Fibroblast of pulmonary artery (primary cell): ENCODE measurements at regions not wholly inside any gene's neighbourhood (a gene's known extent, or its start where the extent isn't known, plus 50 kb on each side); places are given as distances from the start of the nearest gene placed in this dataset.

ENCODE experiments used
- DNase-seq: peaks from one replicate; pipeline ENCODE4 v3.0.0-alpha.2; 2010; ENCODE audit warnings: low read depth
- H3K4me3 ChIP-seq: replicated peaks from 2 replicates; pipeline ENCODE4 v1.5.1; 2011; ENCODE audit warnings: low read depth, mild to moderate bottlenecking, control low read depth, low read length, moderate library complexity
- TF ChIP-seq, protein P1 (sequence below): IDR thresholded peaks from 2 replicates; pipeline ENCODE4 v1.5.1; 2011; ENCODE audit warnings: mild to moderate bottlenecking, control low read depth, low read length, inconsistent platforms; ENCODE audit errors: missing control alignments

DNA sequence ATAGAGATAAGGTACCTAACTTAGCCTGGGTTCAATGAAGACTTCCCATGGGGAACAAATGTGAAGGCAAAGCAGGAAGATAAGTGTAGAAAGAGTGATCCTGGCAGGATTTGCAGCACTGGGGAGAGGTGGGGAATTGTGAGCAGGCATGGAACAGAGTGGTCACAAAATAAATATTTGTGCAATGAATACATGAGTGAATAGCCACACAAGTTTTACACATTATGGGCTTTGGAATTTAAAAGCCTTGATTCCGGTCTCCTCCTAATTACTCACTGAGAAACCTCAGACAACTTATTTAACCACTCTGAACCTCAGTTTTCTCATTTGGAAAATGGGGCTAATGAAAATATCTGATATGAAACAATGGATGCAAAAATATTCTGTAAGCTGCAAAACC lies 148.3 kb downstream of the ELAVL4 start:
- no peak for DNase-seq
- no peak overlapping the region for H3K4me3 ChIP-seq
- TF ChIP-seq, protein P1, sequence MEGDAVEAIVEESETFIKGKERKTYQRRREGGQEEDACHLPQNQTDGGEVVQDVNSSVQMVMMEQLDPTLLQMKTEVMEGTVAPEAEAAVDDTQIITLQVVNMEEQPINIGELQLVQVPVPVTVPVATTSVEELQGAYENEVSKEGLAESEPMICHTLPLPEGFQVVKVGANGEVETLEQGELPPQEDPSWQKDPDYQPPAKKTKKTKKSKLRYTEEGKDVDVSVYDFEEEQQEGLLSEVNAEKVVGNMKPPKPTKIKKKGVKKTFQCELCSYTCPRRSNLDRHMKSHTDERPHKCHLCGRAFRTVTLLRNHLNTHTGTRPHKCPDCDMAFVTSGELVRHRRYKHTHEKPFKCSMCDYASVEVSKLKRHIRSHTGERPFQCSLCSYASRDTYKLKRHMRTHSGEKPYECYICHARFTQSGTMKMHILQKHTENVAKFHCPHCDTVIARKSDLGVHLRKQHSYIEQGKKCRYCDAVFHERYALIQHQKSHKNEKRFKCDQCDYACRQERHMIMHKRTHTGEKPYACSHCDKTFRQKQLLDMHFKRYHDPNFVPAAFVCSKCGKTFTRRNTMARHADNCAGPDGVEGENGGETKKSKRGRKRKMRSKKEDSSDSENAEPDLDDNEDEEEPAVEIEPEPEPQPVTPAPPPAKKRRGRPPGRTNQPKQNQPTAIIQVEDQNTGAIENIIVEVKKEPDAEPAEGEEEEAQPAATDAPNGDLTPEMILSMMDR: no peak
